ENCODE measurements at regions not wholly inside any gene's neighbourhood (a gene's known extent, or its start where the extent isn't known, plus 50 kb on each side); places are given as distances from the start of the nearest gene placed in this dataset.

- no peaks in the 10 kb centered on the region for H3K36me3 ChIP-seq
- 40 to 44% methylated on average over 1 of the region's 1 CpG for WGBS, 2 donors
Observed at GRCh38 chr1:188499690-188500089, 1670.9 kb downstream of the PLA2G4A start.

GRCh38 chr1:188514917-188515316 lies 1686.2 kb downstream of the PLA2G4A start:
- H3K4me1 ChIP-seq = no peaks in the 10 kb centered on the region
- H3K36me3 ChIP-seq = no peaks in the 10 kb centered on the region
- no peaks in the 10 kb centered on the region for H3K27me3 ChIP-seq
- WGBS, 2 donors = 77 to 83% methylated on average over 3 of the region's 3 CpGs
- DNase-seq = no peak
- TF ChIP-seq POLR2A (IDR thresholded peaks at IDR 0.05) (no peak), CTCF (IDR thresholded peaks at IDR 0.05) (no peak)
- no peak overlapping the region for H3K4me3 ChIP-seq
- intact Hi-C loops (cut with DNase I) = no loop called here
- H3K27ac ChIP-seq = no peak overlapping the region
- H3K9me3 ChIP-seq = no peaks in the 10 kb centered on the region

More at GRCh38 chr1:188499690-188500089, 1670.9 kb downstream of the PLA2G4A start:
- TF ChIP-seq POLR2A (IDR thresholded peaks at IDR 0.05) (no peak), CTCF (IDR thresholded peaks at IDR 0.05) (no peak)
- Histone ChIP-seq H3K27ac (no peak overlapping the region), H3K27me3 (no peaks in the 10 kb centered on the region), H3K4me3 (no peak overlapping the region), H3K9me3 (peaks cover 0 to 7% (median 7%) of the 10 kb centered on the region in 3 donors), H3K4me1 (no peaks in the 10 kb centered on the region)
- DNase-seq = no peak
- intact Hi-C loops (cut with DNase I) = no loop called here

- Histone ChIP-seq H3K36me3 (no peaks in the 10 kb centered on the region), H3K4me1 (no peaks in the 10 kb centered on the region), H3K27me3 (no peaks in the 10 kb centered on the region), H3K27ac (no peak overlapping the region), H3K4me3 (no peak overlapping the region), H3K9me3 (no peaks in the 10 kb centered on the region)
- no peak for DNase-seq
- intact Hi-C loops (cut with DNase I) = no loop called here
- 73 to 89% methylated on average over 1 of the region's 1 CpG for WGBS, 2 donors
- no peak for TF ChIP-seq CTCF (IDR thresholded peaks at IDR 0.05)
- no peak for TF ChIP-seq POLR2A (IDR thresholded peaks at IDR 0.05)
Observed at GRCh38 chr1:188517139-188517538, 1688.4 kb downstream of the PLA2G4A start.

DNA sequence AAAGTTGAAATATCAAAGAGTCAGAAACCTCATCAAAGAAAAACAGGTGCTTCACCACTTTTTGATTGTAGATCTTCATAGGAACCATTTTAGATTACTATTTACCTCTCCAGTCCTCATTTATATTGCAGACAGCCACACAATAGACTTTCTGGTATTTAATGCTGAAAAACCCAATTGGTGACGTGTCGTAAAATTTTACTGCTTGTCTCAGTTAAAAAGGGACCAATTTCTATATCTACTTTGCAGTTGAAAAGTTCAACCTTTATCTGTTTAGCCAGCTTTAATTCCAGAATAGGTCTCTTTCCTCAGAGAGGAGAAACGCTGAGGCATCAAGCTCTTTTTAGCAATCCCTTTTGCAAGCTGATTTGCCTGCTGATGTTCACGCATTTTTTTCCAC lies 1722.4 kb downstream of the PLA2G4A start:
- no peaks in the 10 kb centered on the region for H3K36me3 ChIP-seq
- no peak for TF ChIP-seq POLR2A (IDR thresholded peaks at IDR 0.05)
- no peak for TF ChIP-seq CTCF (IDR thresholded peaks at IDR 0.05)
- no peaks in the 10 kb centered on the region for H3K9me3 ChIP-seq
- H3K4me1 ChIP-seq = no peaks in the 10 kb centered on the region
- no peak overlapping the region for H3K27ac ChIP-seq
- DNase-seq = no peak
- WGBS, 2 donors = 42 to 43% methylated on average over 4 of the region's 4 CpGs
- intact Hi-C loops (cut with DNase I) = no loop called here
- H3K27me3 ChIP-seq = no peaks in the 10 kb centered on the region
- no peak overlapping the region for H3K4me3 ChIP-seq

DNA sequence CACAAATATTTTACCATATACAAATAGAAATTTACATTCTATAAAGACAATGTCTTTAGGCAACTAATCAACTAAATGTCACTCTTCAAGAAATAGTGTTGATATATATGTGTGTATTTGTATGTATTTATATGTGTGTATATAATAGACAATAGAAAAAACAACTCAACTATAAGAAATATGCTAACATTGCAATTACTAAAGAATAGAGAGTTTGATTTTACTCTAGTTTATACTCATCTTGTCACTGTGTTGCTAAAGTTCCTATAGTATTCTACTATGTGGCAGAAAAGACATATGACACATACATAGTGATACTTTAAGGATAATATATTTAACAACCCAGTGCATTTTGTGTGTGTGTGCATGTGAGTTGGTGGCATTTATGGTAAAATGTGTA lies 1728.3 kb downstream of the PLA2G4A start:
- no peaks in the 10 kb centered on the region for H3K27me3 ChIP-seq
- H3K36me3 ChIP-seq = no peaks in the 10 kb centered on the region
- no peaks in the 10 kb centered on the region for H3K9me3 ChIP-seq
- H3K4me1 ChIP-seq = no peaks in the 10 kb centered on the region
- DNase-seq = no peak
- intact Hi-C loops (cut with DNase I) = no loop called here
- TF ChIP-seq CTCF (IDR thresholded peaks at IDR 0.05) (no peak), POLR2A (IDR thresholded peaks at IDR 0.05) (no peak)
- H3K27ac ChIP-seq = no peak overlapping the region
- H3K4me3 ChIP-seq = no peak overlapping the region

Measured in esophagus squamous epithelium (tissue), 5 donors.